ENCODE measurements at regions not wholly inside any gene's neighbourhood (a gene's known extent, or its start where the extent isn't known, plus 50 kb on each side); places are given as distances from the start of the nearest gene placed in this dataset.

DNA sequence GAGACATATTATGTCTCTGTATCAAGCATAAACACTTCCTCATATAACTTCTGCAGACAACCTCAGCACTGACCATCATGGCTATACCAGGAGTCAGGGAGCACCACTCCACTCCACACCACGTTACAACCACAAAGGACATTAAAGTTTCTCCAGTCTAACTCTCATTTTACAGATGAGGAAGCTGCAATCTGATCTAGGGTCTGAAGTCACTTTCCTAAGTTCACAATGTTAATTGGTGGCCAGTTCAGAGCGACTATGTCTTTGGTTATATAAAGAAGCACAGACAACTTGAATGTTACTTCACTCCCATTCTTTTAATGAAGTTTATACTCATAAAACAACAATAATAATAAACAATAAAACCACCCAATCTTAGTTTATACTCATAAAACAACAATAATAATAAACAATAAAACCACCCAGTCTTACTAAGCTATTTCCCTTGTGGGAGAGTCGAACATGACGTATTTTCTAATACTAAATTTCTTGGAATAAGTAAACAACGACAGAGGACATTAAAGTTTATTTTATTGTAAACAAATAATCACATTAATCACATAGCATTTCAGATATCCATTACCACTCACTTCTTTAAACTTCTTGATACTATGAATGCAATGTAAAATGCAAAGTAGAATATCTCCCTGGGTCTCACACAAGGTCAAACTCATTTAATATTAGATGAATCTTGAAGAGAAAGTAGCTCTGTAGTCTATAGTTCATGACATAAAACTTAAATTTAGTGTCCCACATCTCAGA is 72.4 kb upstream of the SSTR1 start:
- H2BK120ac ChIP-seq (ENCODE audit: low read depth, low read length): no peak overlapping the region
- H3K18ac ChIP-seq (ENCODE audit: low read depth in 1 of 2, low read length in 2 of 2): no peak overlapping the region
- H3K23ac ChIP-seq (ENCODE audit: low read length in 2 of 2): no peak overlapping the region
- WGBS: 77% methylated on average over 2 of the region's 5 CpGs
- peaks cover 1% of the 10 kb centered on the region for H3K4me1 ChIP-seq (ENCODE audit: control insufficient read depth, insufficient read depth, low read depth, low read length)
- no peak overlapping the region for H3K9ac ChIP-seq (ENCODE audit: low read length)
- no peak overlapping the region for H2BK15ac ChIP-seq (ENCODE audit: low read depth, poor library complexity, severe bottlenecking)
- no peak overlapping the region for H2BK5ac ChIP-seq (ENCODE audit: low read depth, low read length, poor library complexity, severe bottlenecking)
- H3K27me3 ChIP-seq (ENCODE audit: control insufficient read depth in 1 of 2, insufficient read depth in 1 of 2, low read length in 2 of 2): no peaks in the 10 kb centered on the region
- H2BK12ac ChIP-seq (ENCODE audit: low read length in 2 of 2): no peak overlapping the region
- H2AFZ ChIP-seq (ENCODE audit: low read depth, low read length): no peak overlapping the region
- no peak overlapping the region for H3K14ac ChIP-seq (ENCODE audit: low read length in 2 of 2)
- no peak overlapping the region for H3K27ac ChIP-seq (ENCODE audit: low read length, poor library complexity, severe bottlenecking)
- no peak overlapping the region for H3K4ac ChIP-seq (ENCODE audit: low read depth in 1 of 2, low read length in 2 of 2)
- H3K36me3 ChIP-seq (ENCODE audit: control insufficient read depth in 1 of 2, insufficient read depth in 2 of 2, low read depth in 1 of 2, low read length in 2 of 2): no peaks in the 10 kb centered on the region
- H3K4me3 ChIP-seq (ENCODE audit: insufficient read depth in 1 of 2, low read depth in 1 of 2, low read length in 2 of 2): no peak overlapping the region
- H2AK5ac ChIP-seq (ENCODE audit: low read length, severe bottlenecking): no peak overlapping the region
- H4K8ac ChIP-seq (ENCODE audit: low read length): no peak overlapping the region
- H3K79me1 ChIP-seq (replicated peaks; ENCODE audit: low read length, poor library complexity, severe bottlenecking): no peaks in the 10 kb centered on the region
- H3K9me3 ChIP-seq (ENCODE audit: control insufficient read depth, low read length): no peaks in the 10 kb centered on the region
- H4K91ac ChIP-seq (ENCODE audit: low read length): no peak overlapping the region
- no peak for DNase-seq
- no peak overlapping the region for H3K4me2 ChIP-seq (ENCODE audit: low read length, poor library complexity, severe bottlenecking)

DNA sequence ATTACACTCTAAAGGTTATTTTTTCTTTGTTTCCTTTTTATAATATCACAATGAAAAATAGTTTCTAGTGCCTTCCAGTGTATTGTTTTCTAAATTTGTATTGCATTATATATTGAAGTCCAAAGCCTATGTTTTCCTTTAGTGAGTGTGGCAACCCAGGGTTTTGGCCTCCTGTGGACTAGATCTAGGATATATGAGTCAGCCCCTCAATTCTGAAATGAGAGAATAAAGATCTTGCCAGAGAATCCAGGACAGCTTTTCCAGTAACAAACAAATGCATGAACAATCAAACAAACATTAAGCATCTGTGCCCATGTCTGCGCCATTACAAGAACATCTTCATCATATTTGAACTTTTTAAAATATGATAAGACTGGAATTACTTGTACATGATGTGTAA is 70.7 kb upstream of the SSTR1 start:
- H2BK5ac ChIP-seq (ENCODE audit: low read depth, low read length, poor library complexity, severe bottlenecking): no peak overlapping the region
- H3K9ac ChIP-seq (ENCODE audit: low read length): no peak overlapping the region
- H4K91ac ChIP-seq (ENCODE audit: low read length): no peak overlapping the region
- H3K23ac ChIP-seq (ENCODE audit: low read length in 2 of 2): no peak overlapping the region
- no peak overlapping the region for H2BK12ac ChIP-seq (ENCODE audit: low read length in 2 of 2)
- no CpG with 5 or more reads among the region's 1 CpG for WGBS
- H3K4me3 ChIP-seq (ENCODE audit: insufficient read depth in 1 of 2, low read depth in 1 of 2, low read length in 2 of 2): no peak overlapping the region
- H3K9me3 ChIP-seq (ENCODE audit: control insufficient read depth, low read length): no peaks in the 10 kb centered on the region
- H3K4ac ChIP-seq (ENCODE audit: low read depth in 1 of 2, low read length in 2 of 2): no peak overlapping the region
- no peak overlapping the region for H4K8ac ChIP-seq (ENCODE audit: low read length)
- no peaks in the 10 kb centered on the region for H3K36me3 ChIP-seq (ENCODE audit: control insufficient read depth in 1 of 2, insufficient read depth in 2 of 2, low read depth in 1 of 2, low read length in 2 of 2)
- no peak overlapping the region for H3K4me2 ChIP-seq (ENCODE audit: low read length, poor library complexity, severe bottlenecking)
- H3K27ac ChIP-seq (ENCODE audit: low read length, poor library complexity, severe bottlenecking): no peak overlapping the region
- H2BK120ac ChIP-seq (ENCODE audit: low read depth, low read length): no peak overlapping the region
- H3K79me1 ChIP-seq (replicated peaks; ENCODE audit: low read length, poor library complexity, severe bottlenecking): no peaks in the 10 kb centered on the region
- no peak overlapping the region for H2AK5ac ChIP-seq (ENCODE audit: low read length, severe bottlenecking)
- no peak overlapping the region for H3K18ac ChIP-seq (ENCODE audit: low read depth in 1 of 2, low read length in 2 of 2)
- no peak overlapping the region for H2AFZ ChIP-seq (ENCODE audit: low read depth, low read length)
- no peaks in the 10 kb centered on the region for H3K27me3 ChIP-seq (ENCODE audit: control insufficient read depth in 1 of 2, insufficient read depth in 1 of 2, low read length in 2 of 2)
- no peak overlapping the region for H2BK15ac ChIP-seq (ENCODE audit: low read depth, poor library complexity, severe bottlenecking)
- no peak for DNase-seq
- no peak overlapping the region for H3K14ac ChIP-seq (ENCODE audit: low read length in 2 of 2)
- H3K4me1 ChIP-seq (ENCODE audit: control insufficient read depth, insufficient read depth, low read depth, low read length): peaks cover 1% of the 10 kb centered on the region

DNA sequence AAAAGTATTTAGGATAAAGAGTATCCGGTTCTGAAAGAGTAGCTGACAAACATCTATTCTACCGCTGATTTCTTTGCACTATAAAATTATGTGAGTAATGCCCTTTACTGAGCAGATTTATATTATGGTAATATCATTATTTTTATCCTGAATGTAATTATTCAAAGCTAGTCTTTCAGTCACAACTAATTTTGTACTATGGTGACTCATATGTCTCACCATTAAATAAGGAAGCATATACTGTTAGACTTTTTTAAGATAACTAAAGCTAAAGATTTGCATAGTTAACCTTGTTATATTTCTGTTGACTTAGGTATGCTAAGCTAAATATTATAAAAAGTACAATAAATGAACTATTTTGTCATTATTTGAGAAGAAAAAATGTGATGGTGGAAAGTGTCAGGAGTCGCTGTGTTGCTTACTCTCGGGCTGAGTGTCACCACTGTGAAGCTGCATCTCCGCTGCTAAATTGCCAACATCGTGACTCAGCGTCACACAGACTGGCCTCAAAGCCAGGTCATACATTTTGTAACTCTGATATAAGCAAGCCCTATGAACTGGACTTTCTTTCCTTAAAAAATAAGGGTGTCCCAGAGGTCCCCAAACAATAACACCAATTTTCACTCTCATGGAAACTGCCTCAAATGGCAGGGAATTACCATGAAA is 69.1 kb upstream of the SSTR1 start:
- WGBS: 74% methylated on average over 6 of the region's 7 CpGs
- Histone ChIP-seq H4K91ac (ENCODE audit: low read length) (no peak overlapping the region), H3K4ac (ENCODE audit: low read depth in 1 of 2, low read length in 2 of 2) (no peak overlapping the region)

DNA sequence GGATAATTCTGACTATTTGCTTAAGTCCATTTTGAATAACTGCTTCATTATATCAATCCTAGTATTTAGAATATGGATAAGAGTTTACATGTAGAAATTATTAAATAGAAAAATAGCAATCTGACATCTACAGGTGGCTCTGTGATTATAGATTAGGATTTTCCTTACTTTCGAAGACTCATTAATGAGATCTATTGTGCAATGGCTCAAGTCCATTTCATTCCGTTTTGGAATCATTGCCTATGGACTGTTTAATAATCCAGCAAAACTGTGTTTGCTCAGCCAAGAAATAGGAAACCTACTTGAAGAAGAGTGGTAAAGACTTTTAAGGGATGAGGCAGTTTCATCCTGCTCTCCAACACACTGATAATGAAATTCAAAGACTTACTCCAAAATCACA is 67.8 kb upstream of the SSTR1 start:
- H3K27ac ChIP-seq (ENCODE audit: low read length, poor library complexity, severe bottlenecking): no peak overlapping the region
- no peak overlapping the region for H4K8ac ChIP-seq (ENCODE audit: low read length)
- no peak overlapping the region for H3K4me2 ChIP-seq (ENCODE audit: low read length, poor library complexity, severe bottlenecking)
- H3K4ac ChIP-seq (ENCODE audit: low read depth in 1 of 2, low read length in 2 of 2): no peak overlapping the region
- H3K23ac ChIP-seq (ENCODE audit: low read length in 2 of 2): no peak overlapping the region
- no peak overlapping the region for H4K91ac ChIP-seq (ENCODE audit: low read length)
- no peak overlapping the region for H2BK12ac ChIP-seq (ENCODE audit: low read length in 2 of 2)
- H3K4me3 ChIP-seq (ENCODE audit: insufficient read depth in 1 of 2, low read depth in 1 of 2, low read length in 2 of 2): no peak overlapping the region
- no peaks in the 10 kb centered on the region for H3K27me3 ChIP-seq (ENCODE audit: control insufficient read depth in 1 of 2, insufficient read depth in 1 of 2, low read length in 2 of 2)
- no peaks in the 10 kb centered on the region for H3K36me3 ChIP-seq (ENCODE audit: control insufficient read depth in 1 of 2, insufficient read depth in 2 of 2, low read depth in 1 of 2, low read length in 2 of 2)
- no peak overlapping the region for H3K14ac ChIP-seq (ENCODE audit: low read length in 2 of 2)
- H3K79me1 ChIP-seq (replicated peaks; ENCODE audit: low read length, poor library complexity, severe bottlenecking): no peaks in the 10 kb centered on the region
- no peak overlapping the region for H2BK15ac ChIP-seq (ENCODE audit: low read depth, poor library complexity, severe bottlenecking)
- H2BK5ac ChIP-seq (ENCODE audit: low read depth, low read length, poor library complexity, severe bottlenecking): no peak overlapping the region
- H3K9ac ChIP-seq (ENCODE audit: low read length): no peak overlapping the region
- H2AK5ac ChIP-seq (ENCODE audit: low read length, severe bottlenecking): no peak overlapping the region
- no peaks in the 10 kb centered on the region for H3K9me3 ChIP-seq (ENCODE audit: control insufficient read depth, low read length)
- 100% methylated on average over 2 of the region's 2 CpGs for WGBS
- H3K4me1 ChIP-seq (ENCODE audit: control insufficient read depth, insufficient read depth, low read depth, low read length): peaks cover 1% of the 10 kb centered on the region
- no peak overlapping the region for H2BK120ac ChIP-seq (ENCODE audit: low read depth, low read length)
- no peak overlapping the region for H2AFZ ChIP-seq (ENCODE audit: low read depth, low read length)
- DNase-seq: no peak
- no peak overlapping the region for H3K18ac ChIP-seq (ENCODE audit: low read depth in 1 of 2, low read length in 2 of 2)

More for the DNA sequence above, 69.1 kb upstream of the SSTR1 start:
- Histone ChIP-seq H4K8ac (ENCODE audit: low read length) (no peak overlapping the region), H3K79me1 (replicated peaks; ENCODE audit: low read length, poor library complexity, severe bottlenecking) (no peaks in the 10 kb centered on the region), H3K27me3 (ENCODE audit: control insufficient read depth in 1 of 2, insufficient read depth in 1 of 2, low read length in 2 of 2) (no peaks in the 10 kb centered on the region), H3K4me1 (ENCODE audit: control insufficient read depth, insufficient read depth, low read depth, low read length) (peaks cover 1% of the 10 kb centered on the region), H3K36me3 (ENCODE audit: control insufficient read depth in 1 of 2, insufficient read depth in 2 of 2, low read depth in 1 of 2, low read length in 2 of 2) (no peaks in the 10 kb centered on the region), H3K23ac (ENCODE audit: low read length in 2 of 2) (no peak overlapping the region), H2AK5ac (ENCODE audit: low read length, severe bottlenecking) (no peak overlapping the region), H2BK15ac (ENCODE audit: low read depth, poor library complexity, severe bottlenecking) (no peak overlapping the region), H3K9me3 (ENCODE audit: control insufficient read depth, low read length) (no peaks in the 10 kb centered on the region), H2AFZ (ENCODE audit: low read depth, low read length) (no peak overlapping the region), H2BK12ac (ENCODE audit: low read length in 2 of 2) (no peak overlapping the region), H3K14ac (ENCODE audit: low read length in 2 of 2) (no peak overlapping the region), H2BK120ac (ENCODE audit: low read depth, low read length) (no peak overlapping the region), H3K9ac (ENCODE audit: low read length) (no peak overlapping the region), H3K18ac (ENCODE audit: low read depth in 1 of 2, low read length in 2 of 2) (peak overlapping the region in 1 of 2 experiments; percentile 30), H3K27ac (ENCODE audit: low read length, poor library complexity, severe bottlenecking) (no peak overlapping the region), H3K4me3 (ENCODE audit: insufficient read depth in 1 of 2, low read depth in 1 of 2, low read length in 2 of 2) (no peak overlapping the region), H3K4me2 (ENCODE audit: low read length, poor library complexity, severe bottlenecking) (no peak overlapping the region), H2BK5ac (ENCODE audit: low read depth, low read length, poor library complexity, severe bottlenecking) (no peak overlapping the region)
- DNase-seq: peak; percentile 17

Measured in mesenchymal stem cell (in vitro differentiated cells and primary cell).